Testis (tissue), 2 donors: ENCODE measurements at regions not wholly inside any gene's neighbourhood (a gene's known extent, or its start where the extent isn't known, plus 50 kb on each side); places are given as distances from the start of the nearest gene placed in this dataset.
"Not testable (repeated sequence)": the region's sequence is repeated elsewhere in the genome, so short reads cannot be mapped to it uniquely, and the experiment has no call there.

Experiments
- POLR2A ChIP-seq: fragments of 450-650 bp; IDR thresholded peaks from one replicate; pipeline ENCODE4 v1.6.1; 2017; ENCODE audit warnings: antibody characterized with exemption, mild to moderate bottlenecking, moderate library complexity
- TF ChIP-seq, protein P1 (sequence below), 3 experiments: fragments of 450-650 bp in 2 of 3; fragments of 200-600 bp in 1 of 3; sonication (generic) in 1 of 3; IDR thresholded peaks; one replicate each; pipeline ENCODE4 v1.5.1; 2016 to 2019; ENCODE audit warnings: antibody characterized with exemption in 3 of 3, mild to moderate bottlenecking in 2 of 3, moderate library complexity in 1 of 3

DNA sequence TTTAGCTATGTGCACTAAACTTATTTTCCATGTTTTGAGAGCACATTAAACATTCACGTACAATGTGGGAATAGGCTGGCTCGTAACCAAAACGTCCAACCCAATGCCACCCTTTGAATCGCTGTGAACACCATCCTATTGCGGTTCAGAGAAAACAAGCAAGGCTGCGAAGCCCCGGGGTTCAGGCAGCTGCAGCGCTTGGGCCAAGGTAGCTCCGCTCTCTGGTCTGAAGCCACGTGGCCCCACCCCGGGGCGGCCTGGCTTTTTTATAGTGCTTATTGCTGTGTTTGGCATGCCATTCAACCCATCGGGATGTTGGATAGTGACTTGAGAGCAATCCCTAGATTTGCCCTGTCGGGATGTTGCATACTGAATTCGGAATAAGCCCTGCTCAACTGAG lies 76.7 kb upstream of the AGAP9 start:
- TF ChIP-seq, protein P1, sequence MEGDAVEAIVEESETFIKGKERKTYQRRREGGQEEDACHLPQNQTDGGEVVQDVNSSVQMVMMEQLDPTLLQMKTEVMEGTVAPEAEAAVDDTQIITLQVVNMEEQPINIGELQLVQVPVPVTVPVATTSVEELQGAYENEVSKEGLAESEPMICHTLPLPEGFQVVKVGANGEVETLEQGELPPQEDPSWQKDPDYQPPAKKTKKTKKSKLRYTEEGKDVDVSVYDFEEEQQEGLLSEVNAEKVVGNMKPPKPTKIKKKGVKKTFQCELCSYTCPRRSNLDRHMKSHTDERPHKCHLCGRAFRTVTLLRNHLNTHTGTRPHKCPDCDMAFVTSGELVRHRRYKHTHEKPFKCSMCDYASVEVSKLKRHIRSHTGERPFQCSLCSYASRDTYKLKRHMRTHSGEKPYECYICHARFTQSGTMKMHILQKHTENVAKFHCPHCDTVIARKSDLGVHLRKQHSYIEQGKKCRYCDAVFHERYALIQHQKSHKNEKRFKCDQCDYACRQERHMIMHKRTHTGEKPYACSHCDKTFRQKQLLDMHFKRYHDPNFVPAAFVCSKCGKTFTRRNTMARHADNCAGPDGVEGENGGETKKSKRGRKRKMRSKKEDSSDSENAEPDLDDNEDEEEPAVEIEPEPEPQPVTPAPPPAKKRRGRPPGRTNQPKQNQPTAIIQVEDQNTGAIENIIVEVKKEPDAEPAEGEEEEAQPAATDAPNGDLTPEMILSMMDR (IDR thresholded peaks at IDR 0.05), result not testable (repeated sequence)
- not testable (repeated sequence) for TF ChIP-seq POLR2A
